Glutamatergic neuron (in vitro differentiated cells): ENCODE measurements at regions not wholly inside any gene's neighbourhood (a gene's known extent, or its start where the extent isn't known, plus 50 kb on each side); places are given as distances from the start of the nearest gene placed in this dataset.

Experiments used
- DNase-seq: peaks from one replicate; pipeline ENCODE4 v3.0.0; 2022
- H3K27ac Mint-ChIP-seq: one replicate; pipeline ENCODE4 v1.8.0; 2020; ENCODE audit warnings: mild to moderate bottlenecking, mixed read lengths, inconsistent platforms; ENCODE audit not compliant: unreplicated experiment
- H3K27me3 Mint-ChIP-seq: one replicate; pipeline ENCODE4 v1.8.0; 2020; ENCODE audit warnings: mild to moderate bottlenecking, moderate library complexity, mixed read lengths, inconsistent platforms; ENCODE audit not compliant: unreplicated experiment
- H3K36me3 Mint-ChIP-seq: one replicate; pipeline ENCODE4 v1.8.0; 2020; ENCODE audit warnings: mild to moderate bottlenecking, mixed read lengths, inconsistent platforms; ENCODE audit not compliant: unreplicated experiment
- H3K4me1 Mint-ChIP-seq: one replicate; pipeline ENCODE4 v1.8.0; 2020; ENCODE audit warnings: mild to moderate bottlenecking, low read depth, mixed read lengths, inconsistent platforms; ENCODE audit not compliant: unreplicated experiment
- H3K4me3 Mint-ChIP-seq: one replicate; pipeline ENCODE4 v1.8.0; 2020; ENCODE audit warnings: mild to moderate bottlenecking, mixed read lengths, inconsistent platforms; ENCODE audit not compliant: unreplicated experiment
- H3K9me3 Mint-ChIP-seq: one replicate; pipeline ENCODE4 v1.8.0; 2020; ENCODE audit warnings: mild to moderate bottlenecking, moderate library complexity, mixed read lengths, inconsistent platforms; ENCODE audit not compliant: unreplicated experiment
- CTCF ChIP-seq: fragments of 200-600 bp; sonication (generic); IDR thresholded peaks from one replicate; pipeline ENCODE4 v1.5.0; 2021; ENCODE audit not compliant: partially characterized antibody, unreplicated experiment

DNA sequence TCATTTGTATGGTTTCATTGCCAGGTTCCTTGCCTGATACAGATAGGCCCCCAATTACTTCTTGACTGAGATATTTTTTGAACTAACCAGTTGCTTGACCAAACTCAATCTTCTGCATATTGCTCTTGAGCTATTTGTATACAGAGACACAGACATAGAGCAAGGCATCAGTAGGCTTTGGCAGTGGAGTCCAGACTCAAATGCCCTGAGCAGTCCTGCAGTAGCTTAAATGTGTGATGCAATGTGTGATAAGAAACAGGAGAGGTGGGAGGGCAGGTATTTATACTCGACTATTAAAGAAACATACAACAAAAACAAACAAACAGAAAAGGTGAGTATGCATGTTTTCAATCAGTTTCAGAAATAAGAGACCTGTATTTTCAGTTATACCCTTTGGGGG is 197.9 kb upstream of the DAB1 start:
- Mint-ChIP-seq H3K9me3 (no peaks in the 10 kb centered on the region), H3K27ac (no peak overlapping the region), H3K4me3 (no peak overlapping the region), H3K36me3 (no peaks in the 10 kb centered on the region), H3K4me1 (peaks cover 17% of the 10 kb centered on the region), H3K27me3 (peaks cover 5% of the 10 kb centered on the region)
- DNase-seq = no peak
- no peak for TF ChIP-seq CTCF

DNA sequence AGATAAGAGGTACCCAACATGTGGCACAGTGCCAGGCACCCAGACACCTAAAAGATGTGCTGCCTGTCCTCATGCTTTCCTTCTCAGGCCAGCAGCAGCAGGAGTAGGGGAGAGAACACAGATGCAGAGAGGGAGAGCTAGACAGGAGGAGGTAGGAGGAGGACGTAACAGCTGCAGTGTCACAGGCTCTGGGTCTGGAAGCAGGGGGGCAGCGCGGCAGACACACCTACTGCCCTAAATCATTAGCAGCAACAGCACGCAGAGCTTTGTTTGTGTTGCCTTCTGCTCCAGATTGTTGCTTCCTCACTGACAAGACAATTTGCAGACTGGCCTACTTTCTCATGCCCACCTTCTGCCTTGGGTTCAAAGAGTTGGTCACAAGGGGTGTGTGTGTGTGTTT is 196.7 kb upstream of the DAB1 start:
- peaks cover 17% of the 10 kb centered on the region for H3K4me1 Mint-ChIP-seq
- H3K27me3 Mint-ChIP-seq = peaks cover 5% of the 10 kb centered on the region
- H3K9me3 Mint-ChIP-seq = no peaks in the 10 kb centered on the region
- H3K27ac Mint-ChIP-seq = no peak overlapping the region
- no peak for TF ChIP-seq CTCF
- no peaks in the 10 kb centered on the region for H3K36me3 Mint-ChIP-seq
- peak; percentile 35 for DNase-seq
- H3K4me3 Mint-ChIP-seq = no peak overlapping the region

GRCh38 chr1:57616921-57617320 is 193.1 kb upstream of the DAB1 start:
- Mint-ChIP-seq H3K27me3 (peaks cover 5% of the 10 kb centered on the region), H3K36me3 (no peaks in the 10 kb centered on the region), H3K9me3 (no peaks in the 10 kb centered on the region), H3K4me1 (peaks cover 5% of the 10 kb centered on the region), H3K4me3 (no peak overlapping the region), H3K27ac (no peak overlapping the region)
- no peak for TF ChIP-seq CTCF
- no peak for DNase-seq

DNA sequence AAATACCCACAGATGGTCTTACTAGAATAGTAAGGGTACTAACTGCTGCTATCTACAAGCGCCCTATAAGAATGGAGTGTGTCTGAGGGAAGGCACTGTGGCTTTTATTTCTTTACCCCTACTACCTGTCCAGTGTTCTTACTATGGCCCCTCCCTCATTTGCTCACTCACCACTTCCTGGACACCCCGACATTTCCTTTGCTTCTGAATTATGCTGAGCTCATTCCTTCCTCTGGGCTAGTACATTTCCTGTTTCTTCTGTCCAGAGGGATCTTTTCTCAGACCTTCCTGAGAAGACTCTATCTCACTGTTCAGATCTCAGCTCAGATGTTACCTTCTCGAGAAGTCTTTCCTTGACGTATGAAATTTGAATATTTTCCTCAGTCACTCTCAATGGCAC is 192.1 kb upstream of the DAB1 start:
- Mint-ChIP-seq H3K4me1 (peaks cover 5% of the 10 kb centered on the region), H3K27ac (no peak overlapping the region), H3K4me3 (no peak overlapping the region), H3K9me3 (no peaks in the 10 kb centered on the region), H3K36me3 (no peaks in the 10 kb centered on the region), H3K27me3 (peaks cover 5% of the 10 kb centered on the region)
- TF ChIP-seq CTCF = no peak
- no peak for DNase-seq

- Mint-ChIP-seq H3K4me3 (no peak overlapping the region), H3K27me3 (peaks cover 3% of the 10 kb centered on the region), H3K4me1 (peaks cover 5% of the 10 kb centered on the region), H3K27ac (no peak overlapping the region), H3K9me3 (peaks cover 1% of the 10 kb centered on the region), H3K36me3 (no peaks in the 10 kb centered on the region)
- no peak for TF ChIP-seq CTCF
- DNase-seq = no peak
These were observed 189.0 kb upstream of the DAB1 start for GRCh38 chr1:57612833-57613232.
